ENCODE measurements at regions not wholly inside any gene's neighbourhood (a gene's known extent, or its start where the extent isn't known, plus 50 kb on each side); places are given as distances from the start of the nearest gene placed in this dataset.

DNA sequence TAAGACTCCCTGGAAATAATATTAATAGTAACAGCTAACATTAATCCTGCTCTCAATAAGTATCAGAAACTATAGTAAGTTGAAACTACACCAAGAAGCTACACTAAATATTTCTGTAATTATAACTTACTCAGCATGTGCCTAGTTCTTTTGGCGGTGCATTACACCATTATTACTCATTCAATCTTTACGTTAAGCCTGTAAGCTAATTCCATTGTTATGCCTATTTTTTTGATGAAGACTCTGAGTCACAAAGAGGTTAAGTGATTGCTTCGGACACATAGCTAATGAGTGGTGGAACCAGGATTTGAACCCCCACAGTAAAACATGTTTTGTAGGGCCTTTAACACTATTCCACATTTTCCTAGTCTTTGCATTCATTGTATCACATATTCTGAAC, 111.6 kb downstream of the RASSF10 start:
- DNase-seq: no peak
- intact Hi-C loops (cut with DNase I): no loop called here
- 63 to 65% methylated on average over 3 of the region's 3 CpGs for WGBS, 2 donors

DNA sequence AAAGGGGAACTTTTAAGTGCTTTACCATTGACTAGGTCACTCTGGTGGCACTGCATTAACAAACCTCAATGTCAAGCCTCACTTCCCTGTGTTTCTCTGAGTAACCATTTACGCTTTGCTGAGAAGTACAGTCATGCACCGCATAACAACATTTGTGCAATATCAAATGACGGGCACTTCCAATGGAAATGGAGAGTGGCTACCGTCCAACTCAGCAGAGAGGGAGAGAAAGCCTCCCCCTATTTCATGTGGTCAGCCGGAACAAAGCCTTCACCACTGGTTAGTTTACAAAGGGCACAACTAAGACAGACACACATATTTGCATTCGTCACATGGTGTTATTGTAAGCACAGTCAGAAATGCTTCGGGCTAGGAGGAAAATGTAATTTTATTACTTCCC, 117.3 kb downstream of the RASSF10 start:
- Histone ChIP-seq H3K36me3 (no peaks in the 10 kb centered on the region), H3K9me3 (no peaks in the 10 kb centered on the region), H3K27ac (peak overlapping the region; percentile 15 to 78 (median 52)), H3K27me3 (no peaks in the 10 kb centered on the region), H3K4me3 (replicated peaks in 1 of 3) (no peak overlapping the region), H3K4me1 (peaks cover 4 to 5% of the 10 kb centered on the region in 2 donors)
- intact Hi-C loops (cut with DNase I): no loop called here
- DNase-seq: peak; percentile 60 to 76
- WGBS, 2 donors: 26 to 52% methylated on average over 7 of the region's 7 CpGs
- peak in 1 of 2 donors; percentile 9 for TF ChIP-seq POLR2A (IDR thresholded peaks at IDR 0.05)
- TF ChIP-seq, protein P1, sequence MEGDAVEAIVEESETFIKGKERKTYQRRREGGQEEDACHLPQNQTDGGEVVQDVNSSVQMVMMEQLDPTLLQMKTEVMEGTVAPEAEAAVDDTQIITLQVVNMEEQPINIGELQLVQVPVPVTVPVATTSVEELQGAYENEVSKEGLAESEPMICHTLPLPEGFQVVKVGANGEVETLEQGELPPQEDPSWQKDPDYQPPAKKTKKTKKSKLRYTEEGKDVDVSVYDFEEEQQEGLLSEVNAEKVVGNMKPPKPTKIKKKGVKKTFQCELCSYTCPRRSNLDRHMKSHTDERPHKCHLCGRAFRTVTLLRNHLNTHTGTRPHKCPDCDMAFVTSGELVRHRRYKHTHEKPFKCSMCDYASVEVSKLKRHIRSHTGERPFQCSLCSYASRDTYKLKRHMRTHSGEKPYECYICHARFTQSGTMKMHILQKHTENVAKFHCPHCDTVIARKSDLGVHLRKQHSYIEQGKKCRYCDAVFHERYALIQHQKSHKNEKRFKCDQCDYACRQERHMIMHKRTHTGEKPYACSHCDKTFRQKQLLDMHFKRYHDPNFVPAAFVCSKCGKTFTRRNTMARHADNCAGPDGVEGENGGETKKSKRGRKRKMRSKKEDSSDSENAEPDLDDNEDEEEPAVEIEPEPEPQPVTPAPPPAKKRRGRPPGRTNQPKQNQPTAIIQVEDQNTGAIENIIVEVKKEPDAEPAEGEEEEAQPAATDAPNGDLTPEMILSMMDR (IDR thresholded peaks at IDR 0.05): no peak

More for the DNA sequence above, 111.6 kb downstream of the RASSF10 start:
- H3K27me3 ChIP-seq: no peaks in the 10 kb centered on the region
- H3K4me3 ChIP-seq (replicated peaks in 1 of 3): no peak overlapping the region
- H3K27ac ChIP-seq: no peak overlapping the region
- no peaks in the 10 kb centered on the region for H3K9me3 ChIP-seq
- TF ChIP-seq, protein P1 (IDR thresholded peaks at IDR 0.05): no peak
- no peak for TF ChIP-seq POLR2A (IDR thresholded peaks at IDR 0.05)
- no peaks in the 10 kb centered on the region for H3K36me3 ChIP-seq
- H3K4me1 ChIP-seq: peaks cover 0 to 4% of the 10 kb centered on the region in 2 donors

DNA sequence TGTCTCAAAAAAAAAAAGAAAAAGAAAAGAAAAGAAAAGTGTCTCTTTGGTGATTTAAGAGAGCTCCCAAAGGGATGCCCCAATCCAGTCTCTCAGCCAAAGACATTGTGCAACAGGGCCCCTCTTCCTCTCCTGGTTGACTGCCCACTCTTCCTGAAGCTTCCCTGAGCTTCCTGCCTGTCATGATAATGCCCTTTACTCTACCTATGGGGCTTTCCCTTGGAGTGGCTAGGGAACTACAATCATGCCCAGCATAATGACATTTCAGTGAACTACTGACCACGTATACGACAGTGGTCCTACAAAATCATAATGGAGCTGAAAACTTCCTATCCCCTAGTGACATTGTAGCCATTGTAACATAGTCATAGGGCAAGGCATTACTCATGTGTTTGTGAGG, 118.0 kb downstream of the RASSF10 start:
- DNase-seq: no peak
- TF ChIP-seq POLR2A (IDR thresholded peaks at IDR 0.05): no peak
- TF ChIP-seq, protein P1 (IDR thresholded peaks at IDR 0.05): no peak
- Histone ChIP-seq H3K4me1 (peaks cover 4 to 5% of the 10 kb centered on the region in 2 donors), H3K27me3 (no peaks in the 10 kb centered on the region), H3K9me3 (no peaks in the 10 kb centered on the region), H3K4me3 (replicated peaks in 1 of 3) (no peak overlapping the region), H3K36me3 (no peaks in the 10 kb centered on the region), H3K27ac (peak overlapping the region in 1 of 3 donors; percentile 78)
- intact Hi-C loops (cut with DNase I): no loop called here
- 74 to 89% methylated on average over 2 of the region's 2 CpGs for WGBS, 2 donors

DNA sequence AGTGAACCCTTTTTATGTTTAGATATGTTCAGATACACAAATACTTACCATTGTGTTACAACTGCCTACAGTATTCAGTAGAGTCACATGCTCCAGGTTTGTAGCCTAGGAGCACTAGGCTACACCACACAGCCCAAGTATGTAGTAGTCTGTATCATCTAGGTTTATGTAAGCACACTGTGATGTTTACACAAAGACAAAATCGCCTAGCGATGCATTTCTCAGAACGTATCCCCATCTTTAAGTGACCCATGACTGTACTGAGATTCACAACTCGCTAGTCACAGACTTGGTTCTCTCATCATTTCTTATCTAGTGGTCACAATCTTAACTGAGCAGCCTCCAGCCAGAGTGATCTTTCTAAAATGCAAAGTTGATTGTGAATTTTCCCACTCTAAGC, 119.2 kb downstream of the RASSF10 start:
- Histone ChIP-seq H3K4me1 (peaks cover 4 to 5% of the 10 kb centered on the region in 2 donors), H3K4me3 (replicated peaks in 1 of 3) (no peak overlapping the region), H3K36me3 (no peaks in the 10 kb centered on the region), H3K27me3 (no peaks in the 10 kb centered on the region), H3K27ac (no peak overlapping the region), H3K9me3 (no peaks in the 10 kb centered on the region)
- no peak for TF ChIP-seq POLR2A (IDR thresholded peaks at IDR 0.05)
- TF ChIP-seq, protein P1 (IDR thresholded peaks at IDR 0.05): no peak
- 72 to 85% methylated on average over 4 of the region's 4 CpGs for WGBS, 2 donors
- intact Hi-C loops (cut with DNase I): no loop called here
- DNase-seq: no peak

DNA sequence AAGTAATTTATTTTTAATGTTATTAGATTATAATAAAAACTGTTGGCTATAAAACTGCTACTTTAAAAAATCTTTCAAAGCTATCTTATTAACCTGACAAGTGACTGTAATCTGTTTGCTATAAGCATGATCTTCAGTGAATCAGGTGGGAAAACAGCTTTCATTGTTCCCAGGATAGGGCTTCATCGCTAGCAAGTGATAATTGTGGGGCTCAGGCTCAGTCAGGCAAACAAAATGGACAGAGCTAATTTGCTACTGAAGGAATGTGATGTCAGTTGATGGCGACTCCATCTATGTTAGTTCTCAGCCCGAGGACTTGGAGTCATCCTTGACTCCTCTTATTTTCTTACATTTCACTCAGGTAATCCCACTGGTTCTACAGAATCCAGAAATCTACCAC, 125.0 kb downstream of the RASSF10 start:
- DNase-seq: no peak
- Histone ChIP-seq H3K4me1 (peaks cover 4 to 16% of the 10 kb centered on the region in 2 donors), H3K9me3 (no peaks in the 10 kb centered on the region), H3K27ac (no peak overlapping the region), H3K27me3 (no peaks in the 10 kb centered on the region), H3K4me3 (replicated peaks in 1 of 3) (no peak overlapping the region), H3K36me3 (no peaks in the 10 kb centered on the region)
- WGBS, 2 donors: 90 to 91% methylated on average over 3 of the region's 3 CpGs
- TF ChIP-seq, protein P1 (IDR thresholded peaks at IDR 0.05): no peak
- no peak for TF ChIP-seq POLR2A (IDR thresholded peaks at IDR 0.05)
- intact Hi-C loops (cut with DNase I): no loop called here

Measured in thyroid gland (tissue), 4 donors.